ENCODE measurements at regions not wholly inside any gene's neighbourhood (a gene's known extent, or its start where the extent isn't known, plus 50 kb on each side); places are given as distances from the start of the nearest gene placed in this dataset.

- Histone ChIP-seq H3K14ac (ENCODE audit: insufficient read depth, low read length) (no peak overlapping the region), H2BK5ac (ENCODE audit: insufficient read length, low read length) (no peak overlapping the region), H4K5ac (ENCODE audit: insufficient read length, low read depth, low read length) (no peak overlapping the region), H3K9ac (ENCODE audit: extremely low read depth, insufficient read length, low read length) (no peak overlapping the region), H3K4me1 (ENCODE audit: insufficient read depth, low read length) (no peaks in the 10 kb centered on the region; the same call in 1 of the 2 replicates), H3K27ac (ENCODE audit: insufficient read length, low read depth, low read length) (no peak overlapping the region), H3K18ac (ENCODE audit: insufficient read length, low read depth, low read length) (no peak overlapping the region), H2BK120ac (ENCODE audit: low read depth, low read length, poor library complexity, severe bottlenecking) (no peak overlapping the region), H3K9me3 (ENCODE audit: control insufficient read depth, low read depth, low read length) (no peaks in the 10 kb centered on the region), H4K91ac (ENCODE audit: insufficient read length, low read depth, low read length) (no peak overlapping the region), H3K23ac (ENCODE audit: insufficient read length, low read depth, low read length) (no peak overlapping the region), H4K8ac (replicated peaks; ENCODE audit: insufficient read length, low read depth, low read length) (no peak overlapping the region), H2BK12ac (ENCODE audit: insufficient read length, low read depth, low read length) (no peak overlapping the region), H3K27me3 (ENCODE audit: insufficient read depth, low read length) (no peaks in the 10 kb centered on the region), H3K23me2 (ENCODE audit: insufficient read length, low read depth, low read length, poor library complexity, severe bottlenecking) (no peaks in the 10 kb centered on the region), H2BK15ac (ENCODE audit: low read depth, low read length) (no peak overlapping the region), H3T11ph (ENCODE audit: low read length) (no peak overlapping the region), H3K79me1 (ENCODE audit: insufficient read depth, low read depth, low read length, poor library complexity, severe bottlenecking) (no peaks in the 10 kb centered on the region), H3K4ac (ENCODE audit: low read depth, low read length) (no peak overlapping the region), H3K4me2 (ENCODE audit: insufficient read depth, insufficient read length, low read length) (no peak overlapping the region), H3K56ac (ENCODE audit: insufficient read length, low read depth, low read length) (no peak overlapping the region), H2AK5ac (ENCODE audit: insufficient read length, low read length) (no peak overlapping the region), H4K20me1 (ENCODE audit: control insufficient read depth, insufficient read depth, insufficient read length) (no peaks in the 10 kb centered on the region), H2AFZ (ENCODE audit: low read length) (no peak overlapping the region), H3K79me2 (ENCODE audit: insufficient read depth, low read length) (no peaks in the 10 kb centered on the region), H2BK20ac (ENCODE audit: low read depth, low read length, poor library complexity, severe bottlenecking) (no peak overlapping the region)
- no peaks in the 10 kb centered on the region for H3K36me3 Mint-ChIP-seq (ENCODE audit: insufficient read depth in 1 of 3, low read depth in 3 of 3)
- no peak overlapping the region for H3K27ac Mint-ChIP-seq
- H3K27me3 Mint-ChIP-seq (ENCODE audit: low read depth), result no peaks in the 10 kb centered on the region
- DNase-seq, result no peak
- TF ChIP-seq CTCF (conservative IDR thresholded peaks at IDR 0.05), result no peak
- no CpG with 5 or more reads among the region's 6 CpGs for WGBS (ENCODE audit: extremely low coverage, insufficient read length, low lambda C conversion rate)
- no peak overlapping the region for H3K4me3 Mint-ChIP-seq
- peaks cover 16 to 25% of the 10 kb centered on the region in 2 experiments for H3K4me1 Mint-ChIP-seq
- H3K9me3 Mint-ChIP-seq, result no peaks in the 10 kb centered on the region
Observed at GRCh38 chr2:60671966-60672365, 84.1 kb upstream of the PAPOLG start.

All from H9 (cell line).